H1 (cell line): ENCODE measurements at regions not wholly inside any gene's neighbourhood (a gene's known extent, or its start where the extent isn't known, plus 50 kb on each side); places are given as distances from the start of the nearest gene placed in this dataset.
A peak's percentile ranks its signal among the peaks of the same experiment; 100 is the strongest.

Experiments
- CTCF ChIA-PET: fragments of 300-600 bp; sonication (Branson Sonifier 250); formaldehyde crosslinking; loops from one replicate; lab custom pipeline; 2021; ENCODE audit not compliant: partially characterized antibody; lab: Charles Lee
- POLR2A ChIA-PET: fragments of 300-600 bp; sonication (Branson Sonifier 250); formaldehyde crosslinking; loops from one replicate; lab custom pipeline; 2021; ENCODE audit warnings: inconsistent platforms; ENCODE audit not compliant: partially characterized antibody; lab: Charles Lee
- DNase-seq, 2 experiments: peaks; one replicate each; pipeline versions ENCODE4 v3.0.0 to v3.0.0-alpha.2; 2010 to 2022; ENCODE audit warnings: low spot score in 2 of 2, low read depth in 1 of 2, mixed read lengths in 1 of 2
- FAIRE-seq: peaks from 2 replicates; lab custom pipeline; 2011; peaks lifted over from hg19 to GRCh38; lab: Jason Lieb, UNC
- H2AFZ ChIP-seq: 2 replicates; pipeline ENCODE4 v1.8.1; 2012; ENCODE audit warnings: low read length, inconsistent platforms
- H2AK5ac ChIP-seq: 2 replicates; pipeline ENCODE4 v1.6.1; 2013; ENCODE audit warnings: low read depth, low read length
- H2BK120ac ChIP-seq: replicated peaks from 2 replicates; pipeline ENCODE3; 2013; ENCODE audit warnings: low read depth, low read length, inconsistent platforms
- H2BK12ac ChIP-seq: 2 replicates; pipeline ENCODE4 v1.6.1; 2013; ENCODE audit warnings: low read depth, low read length
- H2BK15ac ChIP-seq: 2 replicates; pipeline ENCODE4 v1.6.1; 2013; ENCODE audit warnings: low read length
- H2BK20ac ChIP-seq: 2 replicates; pipeline ENCODE4 v1.6.1; 2013; ENCODE audit warnings: low read length
- H2BK5ac ChIP-seq: 2 replicates; pipeline ENCODE4 v1.6.1; 2013; ENCODE audit warnings: low read depth, low read length
- H3K14ac ChIP-seq: 2 replicates; pipeline ENCODE4 v1.6.1; 2013; ENCODE audit warnings: inconsistent platforms; ENCODE audit not compliant: insufficient read length
- H3K18ac ChIP-seq: 2 replicates; pipeline ENCODE4 v1.6.1; 2013; ENCODE audit warnings: low read length; ENCODE audit errors: extremely low read depth
- H3K23ac ChIP-seq: 2 replicates; pipeline ENCODE4 v1.6.1; 2013; ENCODE audit warnings: inconsistent platforms; ENCODE audit not compliant: insufficient read length
- H3K23me2 ChIP-seq: 2 replicates; pipeline ENCODE4 v1.6.1; 2013; ENCODE audit warnings: low read depth, low read length
- H3K27ac ChIP-seq: 2 replicates; pipeline ENCODE4 v1.6.1; 2011; ENCODE audit warnings: low read depth, low read length, inconsistent platforms
- H3K27me3 ChIP-seq, 4 experiments: replicated peaks in 1 of 4; 1 replicate in 1 of 4; 2 replicates in 3 of 4; pipeline versions ENCODE4 v1.6.1 to v1.8.1; 2011 to 2013; ENCODE audit warnings: low read length in 3 of 4, mild to moderate bottlenecking in 3 of 4, inconsistent platforms in 2 of 4, mixed read lengths in 2 of 4, moderate library complexity in 1 of 4; ENCODE audit not compliant: control insufficient read depth in 3 of 4, insufficient read depth in 3 of 4; ENCODE audit errors: extremely low read depth in 1 of 4
- H3K36me3 ChIP-seq, 4 experiments: 2 replicates each; pipeline versions ENCODE4 v1.6.1 to v1.8.1; 2011 to 2013; ENCODE audit warnings: mild to moderate bottlenecking in 4 of 4, low read length in 3 of 4, moderate library complexity in 2 of 4, control low read depth in 1 of 4, inconsistent platforms in 1 of 4; ENCODE audit not compliant: insufficient read depth in 4 of 4, control insufficient read depth in 2 of 4
- H3K4ac ChIP-seq: replicated peaks from 2 replicates; pipeline ENCODE3; 2013; ENCODE audit warnings: low read length, low read depth, mixed read lengths, inconsistent platforms; ENCODE audit not compliant: insufficient read length
- H3K4me1 ChIP-seq, 4 experiments: replicated peaks in 1 of 4; 1 replicate in 1 of 4; 2 replicates in 3 of 4; pipeline versions ENCODE4 v1.6.1 to v1.8.1; 2011 to 2013; ENCODE audit warnings: low read length in 3 of 4, inconsistent platforms in 2 of 4, mixed read lengths in 1 of 4; ENCODE audit not compliant: insufficient read depth in 4 of 4, control insufficient read depth in 3 of 4
- H3K4me2 ChIP-seq, 2 experiments: 2 replicates each; pipeline versions ENCODE4 v1.6.1 to v1.8.1; 2011 to 2013; ENCODE audit warnings: low read depth in 2 of 2, low read length in 2 of 2, control low read depth in 1 of 2, inconsistent platforms in 1 of 2, mild to moderate bottlenecking in 1 of 2; ENCODE audit not compliant: insufficient read depth in 1 of 2
- H3K4me3 ChIP-seq, 4 experiments: fragments of 200-600, 300-600 bp in 1 of 4; sonication (generic), shearing (Covaris generic), sonication (Bioruptor Twin) in 1 of 4; 2 replicates each; pipeline versions ENCODE4 v1.5.1 to v1.8.1; 2011 to 2016; ENCODE audit warnings: low read length in 4 of 4, low read depth in 3 of 4, control low read depth in 2 of 4, inconsistent platforms in 2 of 4, mild to moderate bottlenecking in 2 of 4, mixed read lengths in 1 of 4, moderate library complexity in 1 of 4; ENCODE audit not compliant: insufficient read depth in 2 of 4; ENCODE audit errors: extremely low read depth in 1 of 4
- H3K56ac ChIP-seq: replicated peaks from 2 replicates; pipeline ENCODE3; 2013; ENCODE audit warnings: low read depth, mild to moderate bottlenecking, mixed read lengths, low read length, inconsistent platforms; ENCODE audit not compliant: insufficient read length
- H3K79me1 ChIP-seq: 2 replicates; pipeline ENCODE4 v1.6.1; 2013; ENCODE audit warnings: low read depth, low read length, control low read depth
- H3K79me2 ChIP-seq, 2 experiments: 2 replicates each; pipeline versions ENCODE4 v1.6.1 to v1.8.1; 2012 to 2013; ENCODE audit warnings: low read length in 2 of 2, mild to moderate bottlenecking in 2 of 2, inconsistent platforms in 1 of 2; ENCODE audit not compliant: insufficient read depth in 2 of 2, control insufficient read depth in 1 of 2
- H3K9ac ChIP-seq, 4 experiments: replicated peaks in 1 of 4; 1 replicate in 1 of 4; 2 replicates in 3 of 4; pipeline versions ENCODE4 v1.6.1 to v1.8.1; 2011 to 2013; ENCODE audit warnings: low read depth in 3 of 4, low read length in 3 of 4, control low read depth in 2 of 4, mild to moderate bottlenecking in 2 of 4, moderate library complexity in 2 of 4, inconsistent platforms in 1 of 4; ENCODE audit errors: extremely low read depth in 1 of 4
- H3K9me3 ChIP-seq, 2 experiments: 2 replicates each; pipeline versions ENCODE4 v1.6.1 to v1.8.1; 2012 to 2013; ENCODE audit warnings: mild to moderate bottlenecking in 2 of 2, moderate library complexity in 2 of 2, control low read depth in 1 of 2, inconsistent platforms in 1 of 2, low read depth in 1 of 2, low read length in 1 of 2, mixed read lengths in 1 of 2; ENCODE audit not compliant: insufficient read depth in 2 of 2
- H4K20me1 ChIP-seq, 2 experiments: replicated peaks in 1 of 2; 2 replicates each; pipeline versions ENCODE3 to v1.8.1; 2011 to 2013; ENCODE audit warnings: inconsistent platforms in 2 of 2, low read length in 2 of 2, mild to moderate bottlenecking in 1 of 2; ENCODE audit not compliant: insufficient read depth in 2 of 2, control insufficient read depth in 1 of 2
- H4K5ac ChIP-seq: 2 replicates; pipeline ENCODE4 v1.6.1; 2013; ENCODE audit warnings: low read length, low read depth, mixed read lengths, inconsistent platforms; ENCODE audit not compliant: insufficient read length
- H4K8ac ChIP-seq: 2 replicates; pipeline ENCODE4 v1.8.0; 2013; ENCODE audit warnings: mild to moderate bottlenecking, moderate library complexity, low read length, inconsistent platforms; ENCODE audit not compliant: insufficient read depth; ENCODE audit errors: extremely low read depth
- H4K91ac ChIP-seq: replicated peaks from 2 replicates; pipeline ENCODE3; 2013; ENCODE audit warnings: low read length, mixed read lengths, inconsistent platforms; ENCODE audit not compliant: insufficient read length
- ASH2L ChIP-seq: fragments of 200-600, 300-600 bp; sonication (generic); IDR thresholded peaks from one replicate; pipeline ENCODE4 v1.7.1; 2017; ENCODE audit warnings: low read length
- EP300 ChIP-seq, 2 experiments: IDR thresholded peaks; 1 replicate in 1 of 2; 2 replicates in 1 of 2; pipeline ENCODE4 v1.6.1; 2011 to 2012; ENCODE audit warnings: low read depth in 2 of 2, low read length in 2 of 2, mild to moderate bottlenecking in 2 of 2, borderline replicate concordance in 1 of 2, inconsistent platforms in 1 of 2, moderate library complexity in 1 of 2
- POLR2AphosphoS5 ChIP-seq: IDR thresholded peaks from 2 replicates; pipeline ENCODE4 v1.6.1; 2011; ENCODE audit warnings: low read depth, low read length
- ZNF274 ChIP-seq: IDR thresholded peaks from 2 replicates; pipeline ENCODE4 v1.7.0; 2012; ENCODE audit warnings: low read length, borderline replicate concordance; ENCODE audit errors: extremely low read depth
- WGBS, 2 experiments: shearing (Covaris generic) in 1 of 2; methylation state at CpG; one replicate each; pipeline versions ENCODE4 v1.1.6 to v1.1.7; 2013 to 2015; ENCODE audit warnings: low lambda C conversion rate in 2 of 2, mixed read lengths in 2 of 2, inconsistent platforms in 1 of 2, low coverage in 1 of 2, missing lambda C conversion rate in 1 of 2; ENCODE audit not compliant: insufficient replicate concordance in 2 of 2, insufficient coverage in 1 of 2, insufficient read length in 1 of 2; ENCODE audit errors: extremely low coverage in 1 of 2, missing lambda C conversion rate in 1 of 2; 5-methylcytosine and 5-hydroxymethylcytosine counted together
- TF ChIP-seq, protein P1 (sequence below): IDR thresholded peaks from 2 replicates; pipeline ENCODE4 v1.6.1; 2012; ENCODE audit warnings: inconsistent platforms

DNA sequence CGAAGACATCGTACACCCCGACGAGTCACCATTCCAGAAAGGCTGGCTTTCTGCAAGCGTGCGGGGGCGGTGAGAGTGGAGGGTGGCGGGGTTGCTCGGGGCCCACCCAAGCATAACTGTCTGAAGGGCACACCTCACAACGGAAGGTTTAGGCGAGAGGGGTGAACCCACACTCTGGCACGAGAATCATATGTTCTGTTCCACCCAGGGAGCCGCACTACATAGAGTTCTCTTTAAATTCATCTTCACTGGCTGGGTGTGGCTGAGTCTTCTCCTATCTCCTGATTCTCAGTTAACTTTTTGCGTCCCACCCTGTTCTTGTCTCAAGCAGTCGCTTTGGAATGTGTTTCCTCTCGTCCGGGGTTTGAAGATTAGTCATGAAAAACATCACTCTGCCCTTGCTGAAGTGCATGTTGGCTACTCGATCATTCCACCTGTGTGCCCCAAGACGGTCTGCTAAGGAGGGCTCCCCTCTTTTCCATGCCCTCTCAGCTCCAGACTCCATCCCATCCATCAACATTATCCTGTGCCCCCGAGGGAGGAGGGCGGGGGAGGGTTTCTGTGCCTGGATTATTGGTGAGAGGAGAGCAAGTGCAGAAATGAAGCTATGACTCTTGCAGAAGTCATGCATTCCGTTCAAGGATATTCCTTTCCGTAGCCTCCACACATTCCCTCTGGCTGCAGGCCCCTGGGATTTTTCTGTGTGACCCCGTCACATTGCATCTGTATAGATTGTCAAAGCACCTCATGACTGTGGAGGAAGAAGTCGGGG, 53.5 kb upstream of the CD34 start:
- H4K20me1 ChIP-seq = no peaks in the 10 kb centered on the region
- no peak overlapping the region for H2AK5ac ChIP-seq
- H3K79me2 ChIP-seq = no peaks in the 10 kb centered on the region
- CTCF ChIA-PET = interaction anchor here (0.6 to 10.0 kb wide), 23 partner anchors 8 to 1179 kb away, joined by 3 to 223 read pairs (median 7); no protein-coding TSS in a partner anchor
- H3K4ac ChIP-seq = no peak overlapping the region
- peaks cover 3% of the 10 kb centered on the region; the same call in 1 of the 2 replicates for H3K23me2 ChIP-seq
- POLR2A ChIA-PET = interaction anchor here (0.6 to 1.9 kb wide), 3 partner anchors 67 to 80 kb away, joined by 3 to 10 read pairs (median 3); no protein-coding TSS in a partner anchor
- H3K9ac ChIP-seq = no peak overlapping the region
- H3K4me1 ChIP-seq = peaks cover 0 to 15% (median 5%) of the 10 kb centered on the region in 4 experiments; a peak in 6 of 7 replicates
- peaks cover 11 to 52% (median 33%) of the 10 kb centered on the region in 4 experiments for H3K27me3 ChIP-seq
- H2BK120ac ChIP-seq = no peak overlapping the region
- no peak overlapping the region for H3K27ac ChIP-seq
- no peaks in the 10 kb centered on the region for H3K79me1 ChIP-seq
- no peak overlapping the region for H3K18ac ChIP-seq
- WGBS, 2 experiments = 79% methylated on average over 25 of the region's 25 CpGs; no CpG with 5 or more reads in 1 of the 2 experiments
- H2AFZ ChIP-seq = peak overlapping the region; percentile 94; the same call in 1 of the 2 replicates
- no peak overlapping the region for H2BK20ac ChIP-seq
- H2BK12ac ChIP-seq = no peak overlapping the region
- H3K56ac ChIP-seq = no peak overlapping the region
- TF ChIP-seq, protein P1, sequence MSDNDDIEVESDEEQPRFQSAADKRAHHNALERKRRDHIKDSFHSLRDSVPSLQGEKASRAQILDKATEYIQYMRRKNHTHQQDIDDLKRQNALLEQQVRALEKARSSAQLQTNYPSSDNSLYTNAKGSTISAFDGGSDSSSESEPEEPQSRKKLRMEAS = no peak
- no peak for TF ChIP-seq POLR2AphosphoS5
- no peak for TF ChIP-seq EP300 (IDR thresholded peaks at IDR 0.05; ENCODE audit: borderline replicate concordance in 1 of 2, low read depth in 2 of 2, low read length in 2 of 2)
- TF ChIP-seq ASH2L = no peak
- no peak for TF ChIP-seq ZNF274
- no peak overlapping the region for H3K23ac ChIP-seq
- FAIRE-seq = no peak
- H2BK5ac ChIP-seq = no peak overlapping the region
- peak overlapping the region; percentile 76; the same call in 1 of the 2 replicates for H4K8ac ChIP-seq
- H3K14ac ChIP-seq = no peak overlapping the region
- H2BK15ac ChIP-seq = 0 out of 2 replicates have a peak overlapping the region, but pooled peaks have one; percentile 49
- no peaks in the 10 kb centered on the region for H3K36me3 ChIP-seq
- peak overlapping the region in 1 of 4 experiments; percentile 64; a peak in 2 of 8 replicates for H3K4me3 ChIP-seq
- H4K91ac ChIP-seq = no peak overlapping the region
- H4K5ac ChIP-seq = no peak overlapping the region
- no peaks in the 10 kb centered on the region for H3K9me3 ChIP-seq
- no peak for DNase-seq
- peak overlapping the region; percentile 39 to 76 for H3K4me2 ChIP-seq
